ENCODE measurements at regions not wholly inside any gene's neighbourhood (a gene's known extent, or its start where the extent isn't known, plus 50 kb on each side); places are given as distances from the start of the nearest gene placed in this dataset.

GRCh38 chr20:59386809-59387208 is 86.4 kb downstream of the EDN3 start:
- no peak for TF ChIP-seq EZH2 (IDR thresholded peaks at IDR 0.05)
- no peak for TF ChIP-seq POLR2AphosphoS5 (IDR thresholded peaks at IDR 0.05; ENCODE audit: borderline replicate concordance, low read depth, low read length)
- TF ChIP-seq FOXP2 (optimal IDR thresholded peaks at IDR 0.05; ENCODE audit: control extremely low read depth, extremely low read length, insufficient read depth), result no peak
